ENCODE measurements at regions not wholly inside any gene's neighbourhood (a gene's known extent, or its start where the extent isn't known, plus 50 kb on each side); places are given as distances from the start of the nearest gene placed in this dataset.

- TF ChIP-seq CTCF (IDR thresholded peaks at IDR 0.05): no peak
- ATAC-seq: no peak
- H3K27me3 Mint-ChIP-seq: peaks cover 2% of the 10 kb centered on the region
- DNase-seq: no peak
- H3K27ac Mint-ChIP-seq: no peak overlapping the region
- CTCF ChIA-PET: interaction anchor here (1.3 kb wide), 1 partner anchor 22 kb away, joined by 3 read pairs; no protein-coding TSS in a partner anchor
- H3K36me3 Mint-ChIP-seq (ENCODE audit: low read depth): no peaks in the 10 kb centered on the region
- intact Hi-C loops (cut with micrococcal nuclease): no loop called here
- no peaks in the 10 kb centered on the region for H3K9me3 Mint-ChIP-seq
- no peak overlapping the region for H3K4me3 Mint-ChIP-seq
- POLR2A ChIA-PET: no interaction called here
- peaks cover 4% of the 10 kb centered on the region for H3K4me1 Mint-ChIP-seq (ENCODE audit: low read depth)
Observed at GRCh38 chr3:115336836-115337235, 189.7 kb upstream of the ZBTB20 start.

- POLR2A ChIA-PET: no interaction called here
- no peaks in the 10 kb centered on the region for H3K9me3 Mint-ChIP-seq
- no peaks in the 10 kb centered on the region for H3K36me3 Mint-ChIP-seq (ENCODE audit: low read depth)
- H3K27ac Mint-ChIP-seq: no peak overlapping the region
- no peaks in the 10 kb centered on the region for H3K27me3 Mint-ChIP-seq
- no peak for TF ChIP-seq CTCF (IDR thresholded peaks at IDR 0.05)
- CTCF ChIA-PET: no interaction called here
- intact Hi-C loops (cut with micrococcal nuclease): no loop called here
- peaks cover 4% of the 10 kb centered on the region for H3K4me1 Mint-ChIP-seq (ENCODE audit: low read depth)
- DNase-seq (no peak), ATAC-seq (no peak)
- H3K4me3 Mint-ChIP-seq: no peak overlapping the region
Observed at GRCh38 chr3:115340586-115340985, 193.5 kb upstream of the ZBTB20 start.

- Mint-ChIP-seq H3K27ac (no peak overlapping the region), H3K4me1 (ENCODE audit: low read depth) (peaks cover 4% of the 10 kb centered on the region), H3K9me3 (no peaks in the 10 kb centered on the region), H3K4me3 (no peak overlapping the region), H3K27me3 (no peaks in the 10 kb centered on the region), H3K36me3 (ENCODE audit: low read depth) (no peaks in the 10 kb centered on the region)
- DNase-seq: peak; percentile 5
- POLR2A ChIA-PET: no interaction called here
- intact Hi-C loops (cut with micrococcal nuclease): no loop called here
- CTCF ChIA-PET: no interaction called here
- no peak for TF ChIP-seq CTCF (IDR thresholded peaks at IDR 0.05)
- peak; percentile 70 for ATAC-seq
Observed at GRCh38 chr3:115341208-115341607, 194.1 kb upstream of the ZBTB20 start.

GRCh38 chr3:115347737-115348136 is 200.6 kb upstream of the ZBTB20 start:
- CTCF ChIA-PET: no interaction called here
- POLR2A ChIA-PET: no interaction called here
- Mint-ChIP-seq H3K27me3 (peaks cover 2% of the 10 kb centered on the region), H3K27ac (no peak overlapping the region), H3K4me1 (ENCODE audit: low read depth) (no peaks in the 10 kb centered on the region), H3K4me3 (no peak overlapping the region), H3K36me3 (ENCODE audit: low read depth) (no peaks in the 10 kb centered on the region), H3K9me3 (no peaks in the 10 kb centered on the region)
- intact Hi-C loops (cut with micrococcal nuclease): no loop called here
- no peak for TF ChIP-seq CTCF (IDR thresholded peaks at IDR 0.05)
- DNase-seq (no peak), ATAC-seq (no peak)

GRCh38 chr3:115348412-115348811 is 201.3 kb upstream of the ZBTB20 start:
- POLR2A ChIA-PET: no interaction called here
- H3K27ac Mint-ChIP-seq: no peak overlapping the region
- no peaks in the 10 kb centered on the region for H3K4me1 Mint-ChIP-seq (ENCODE audit: low read depth)
- no peaks in the 10 kb centered on the region for H3K36me3 Mint-ChIP-seq (ENCODE audit: low read depth)
- CTCF ChIA-PET: no interaction called here
- no peak for DNase-seq
- peaks cover 2% of the 10 kb centered on the region for H3K9me3 Mint-ChIP-seq
- peaks cover 2% of the 10 kb centered on the region for H3K27me3 Mint-ChIP-seq
- no peak overlapping the region for H3K4me3 Mint-ChIP-seq
- intact Hi-C loops (cut with micrococcal nuclease): no loop called here
- ATAC-seq: no peak
- TF ChIP-seq CTCF (IDR thresholded peaks at IDR 0.05): no peak
